Liver (tissue), 8 donors: ENCODE measurements at regions not wholly inside any gene's neighbourhood (a gene's known extent, or its start where the extent isn't known, plus 50 kb on each side); places are given as distances from the start of the nearest gene placed in this dataset.

Source experiments
- DNase-seq: peaks from one replicate; pipeline ENCODE4 v3.0.0-alpha.2; 2017; ENCODE audit warnings: low spot score
- H3K27ac ChIP-seq, 2 donors: one replicate each; pipeline ENCODE4 v1.7.0; 2013; ENCODE audit warnings: inconsistent platforms in 2 of 2, low read length in 2 of 2, control low read depth in 1 of 2, low read depth in 1 of 2, mild to moderate bottlenecking in 1 of 2
- H3K27me3 ChIP-seq, 4 donors: one replicate each; pipeline versions ENCODE4 v1.6.1 to v1.7.0; 2013; ENCODE audit warnings: low read length in 3 of 4, inconsistent platforms in 1 of 4, mild to moderate bottlenecking in 1 of 4, moderate library complexity in 1 of 4; ENCODE audit not compliant: control insufficient read depth in 4 of 4, insufficient read depth in 4 of 4
- H3K36me3 ChIP-seq, 4 donors: one replicate each; pipeline versions ENCODE4 v1.6.1 to v1.7.0; 2013; ENCODE audit warnings: low read length in 3 of 4, mild to moderate bottlenecking in 3 of 4, low read depth in 1 of 4, moderate library complexity in 1 of 4; ENCODE audit not compliant: control insufficient read depth in 4 of 4, insufficient read depth in 3 of 4
- H3K4me1 ChIP-seq, 4 donors: one replicate each; pipeline versions ENCODE4 v1.6.1 to v1.7.0; 2013; ENCODE audit warnings: low read length in 3 of 4, mild to moderate bottlenecking in 3 of 4, moderate library complexity in 1 of 4; ENCODE audit not compliant: control insufficient read depth in 4 of 4, insufficient read depth in 4 of 4
- H3K4me3 ChIP-seq, 3 donors: one replicate each; pipeline versions ENCODE4 v1.6.1 to v1.7.0; 2013; ENCODE audit warnings: low read length in 3 of 3, control low read depth in 1 of 3, low read depth in 1 of 3, mild to moderate bottlenecking in 1 of 3
- H3K9ac ChIP-seq, 2 donors: one replicate each; pipeline ENCODE4 v1.7.0; 2013; ENCODE audit warnings: low read length in 2 of 2, mild to moderate bottlenecking in 2 of 2, moderate library complexity in 2 of 2, control low read depth in 1 of 2, low read depth in 1 of 2
- H3K9me3 ChIP-seq, 4 donors: one replicate each; pipeline versions ENCODE4 v1.6.1 to v1.7.0; 2013; ENCODE audit warnings: low read length in 3 of 4; ENCODE audit not compliant: control insufficient read depth in 4 of 4
- FOXA1 ChIP-seq: IDR thresholded peaks from 2 replicates; pipeline ENCODE4 v1.6.1; 2016; ENCODE audit warnings: antibody characterized with exemption
- FOXA2 ChIP-seq: IDR thresholded peaks from 2 replicates; pipeline ENCODE4 v1.6.1; 2016; ENCODE audit warnings: antibody characterized with exemption
- GABPA ChIP-seq, 2 donors: IDR thresholded peaks in 1 of 2; conservative IDR thresholded peaks in 1 of 2; 2 replicates each; pipeline ENCODE4 v1.6.1; 2016; ENCODE audit warnings: antibody characterized with exemption in 2 of 2, mild to moderate bottlenecking in 1 of 2, moderate library complexity in 1 of 2
- HNF4A ChIP-seq, 2 donors: conservative IDR thresholded peaks; 2 replicates each; pipeline ENCODE4 v1.6.1; 2016; ENCODE audit warnings: antibody characterized with exemption in 2 of 2, mild to moderate bottlenecking in 2 of 2
- HNF4G ChIP-seq: IDR thresholded peaks from 2 replicates; pipeline ENCODE4 v1.6.1; 2016; ENCODE audit warnings: antibody characterized with exemption
- JUND ChIP-seq, 2 donors: IDR thresholded peaks; 2 replicates each; pipeline ENCODE4 v1.6.1; 2016; ENCODE audit warnings: antibody characterized with exemption in 2 of 2
- NR2F2 ChIP-seq: IDR thresholded peaks from 2 replicates; pipeline ENCODE4 v1.6.1; 2016; ENCODE audit warnings: antibody characterized with exemption
- RAD21 ChIP-seq, 2 donors: IDR thresholded peaks; 2 replicates each; pipeline ENCODE4 v1.6.1; 2016; ENCODE audit warnings: antibody characterized with exemption in 2 of 2, mild to moderate bottlenecking in 2 of 2
- RXRA ChIP-seq, 2 donors: IDR thresholded peaks; 2 replicates each; pipeline ENCODE4 v1.6.1; 2017 to 2018; ENCODE audit warnings: antibody characterized with exemption in 2 of 2, mild to moderate bottlenecking in 1 of 2
- SP1 ChIP-seq: IDR thresholded peaks from 2 replicates; pipeline ENCODE4 v1.6.1; 2018; ENCODE audit warnings: antibody characterized with exemption, mild to moderate bottlenecking
- TAF1 ChIP-seq: conservative IDR thresholded peaks from 2 replicates; pipeline ENCODE4 v1.6.1; 2016; ENCODE audit warnings: antibody characterized with exemption, mild to moderate bottlenecking
- YY1 ChIP-seq: IDR thresholded peaks from 2 replicates; pipeline ENCODE4 v1.6.1; 2016; ENCODE audit warnings: antibody characterized with exemption, mild to moderate bottlenecking
- WGBS: extraction: QIAGEN DNeasy Blood & Tissue Kit; methylation state at CpG from one replicate; pipeline ENCODE4 v1.1.7; 2013; 5-methylcytosine and 5-hydroxymethylcytosine counted together
- TF ChIP-seq, protein P1 (sequence below): IDR thresholded peaks from 2 replicates; pipeline ENCODE4 v1.6.1; 2016; ENCODE audit warnings: antibody characterized with exemption, mild to moderate bottlenecking
- TF ChIP-seq, protein P2 (sequence below): IDR thresholded peaks from 2 replicates; pipeline ENCODE4 v1.6.1; 2016; ENCODE audit warnings: antibody characterized with exemption
- TF ChIP-seq, protein P3 (sequence below): IDR thresholded peaks from 2 replicates; pipeline ENCODE4 v1.6.1; 2016; ENCODE audit warnings: antibody characterized with exemption
- TF ChIP-seq, protein P4 (sequence below): fragments of 150-350 bp; IDR thresholded peaks from 2 replicates; pipeline ENCODE4 v1.5.1; 2017; ENCODE audit warnings: improper control_type of control experiment, low read depth, low read length; ENCODE audit not compliant: missing input control
- TF ChIP-seq, protein P5 (sequence below): IDR thresholded peaks from 2 replicates; pipeline ENCODE4 v1.6.1; 2016; ENCODE audit warnings: antibody characterized with exemption
- donor health status: healthy.
- donor health status: healthy.
- donor health status: healthy.
- donor health status: healthy.
- donor health status: healthy.

DNA sequence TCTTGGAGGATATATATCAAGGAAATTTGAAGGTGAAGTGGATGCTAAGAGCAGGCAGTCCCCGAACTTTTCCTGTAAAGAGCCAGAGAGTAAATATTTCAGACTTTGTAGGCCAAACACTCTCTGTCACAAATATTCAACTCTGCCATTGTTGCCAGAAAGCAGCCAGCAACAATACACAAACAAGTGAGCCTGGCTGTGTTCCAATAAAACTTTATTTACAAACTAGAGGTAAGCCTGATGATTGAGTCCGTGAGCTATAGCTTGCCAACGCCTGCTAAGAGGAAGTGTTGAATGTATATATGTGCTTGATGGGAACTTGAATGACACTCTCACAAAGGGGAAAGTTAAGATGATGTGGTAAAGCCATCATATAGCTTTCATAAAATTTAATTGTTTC is 166.0 kb upstream of the PLN start:
- H3K27ac ChIP-seq: no peak overlapping the region
- H3K4me1 ChIP-seq: no peaks in the 10 kb centered on the region
- H3K9ac ChIP-seq: no peak overlapping the region
- 68% methylated on average over 3 of the region's 3 CpGs for WGBS
- TF ChIP-seq, protein P1, sequence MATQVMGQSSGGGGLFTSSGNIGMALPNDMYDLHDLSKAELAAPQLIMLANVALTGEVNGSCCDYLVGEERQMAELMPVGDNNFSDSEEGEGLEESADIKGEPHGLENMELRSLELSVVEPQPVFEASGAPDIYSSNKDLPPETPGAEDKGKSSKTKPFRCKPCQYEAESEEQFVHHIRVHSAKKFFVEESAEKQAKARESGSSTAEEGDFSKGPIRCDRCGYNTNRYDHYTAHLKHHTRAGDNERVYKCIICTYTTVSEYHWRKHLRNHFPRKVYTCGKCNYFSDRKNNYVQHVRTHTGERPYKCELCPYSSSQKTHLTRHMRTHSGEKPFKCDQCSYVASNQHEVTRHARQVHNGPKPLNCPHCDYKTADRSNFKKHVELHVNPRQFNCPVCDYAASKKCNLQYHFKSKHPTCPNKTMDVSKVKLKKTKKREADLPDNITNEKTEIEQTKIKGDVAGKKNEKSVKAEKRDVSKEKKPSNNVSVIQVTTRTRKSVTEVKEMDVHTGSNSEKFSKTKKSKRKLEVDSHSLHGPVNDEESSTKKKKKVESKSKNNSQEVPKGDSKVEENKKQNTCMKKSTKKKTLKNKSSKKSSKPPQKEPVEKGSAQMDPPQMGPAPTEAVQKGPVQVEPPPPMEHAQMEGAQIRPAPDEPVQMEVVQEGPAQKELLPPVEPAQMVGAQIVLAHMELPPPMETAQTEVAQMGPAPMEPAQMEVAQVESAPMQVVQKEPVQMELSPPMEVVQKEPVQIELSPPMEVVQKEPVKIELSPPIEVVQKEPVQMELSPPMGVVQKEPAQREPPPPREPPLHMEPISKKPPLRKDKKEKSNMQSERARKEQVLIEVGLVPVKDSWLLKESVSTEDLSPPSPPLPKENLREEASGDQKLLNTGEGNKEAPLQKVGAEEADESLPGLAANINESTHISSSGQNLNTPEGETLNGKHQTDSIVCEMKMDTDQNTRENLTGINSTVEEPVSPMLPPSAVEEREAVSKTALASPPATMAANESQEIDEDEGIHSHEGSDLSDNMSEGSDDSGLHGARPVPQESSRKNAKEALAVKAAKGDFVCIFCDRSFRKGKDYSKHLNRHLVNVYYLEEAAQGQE: no peak
- TF ChIP-seq RXRA (IDR thresholded peaks at IDR 0.05): no peak
- TF ChIP-seq, protein P2, sequence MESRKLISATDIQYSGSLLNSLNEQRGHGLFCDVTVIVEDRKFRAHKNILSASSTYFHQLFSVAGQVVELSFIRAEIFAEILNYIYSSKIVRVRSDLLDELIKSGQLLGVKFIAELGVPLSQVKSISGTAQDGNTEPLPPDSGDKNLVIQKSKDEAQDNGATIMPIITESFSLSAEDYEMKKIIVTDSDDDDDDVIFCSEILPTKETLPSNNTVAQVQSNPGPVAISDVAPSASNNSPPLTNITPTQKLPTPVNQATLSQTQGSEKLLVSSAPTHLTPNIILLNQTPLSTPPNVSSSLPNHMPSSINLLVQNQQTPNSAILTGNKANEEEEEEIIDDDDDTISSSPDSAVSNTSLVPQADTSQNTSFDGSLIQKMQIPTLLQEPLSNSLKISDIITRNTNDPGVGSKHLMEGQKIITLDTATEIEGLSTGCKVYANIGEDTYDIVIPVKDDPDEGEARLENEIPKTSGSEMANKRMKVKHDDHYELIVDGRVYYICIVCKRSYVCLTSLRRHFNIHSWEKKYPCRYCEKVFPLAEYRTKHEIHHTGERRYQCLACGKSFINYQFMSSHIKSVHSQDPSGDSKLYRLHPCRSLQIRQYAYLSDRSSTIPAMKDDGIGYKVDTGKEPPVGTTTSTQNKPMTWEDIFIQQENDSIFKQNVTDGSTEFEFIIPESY: no peak
- TF ChIP-seq HNF4A (conservative IDR thresholded peaks at IDR 0.05): no peak
- no peak for TF ChIP-seq HNF4G
- TF ChIP-seq, protein P3, sequence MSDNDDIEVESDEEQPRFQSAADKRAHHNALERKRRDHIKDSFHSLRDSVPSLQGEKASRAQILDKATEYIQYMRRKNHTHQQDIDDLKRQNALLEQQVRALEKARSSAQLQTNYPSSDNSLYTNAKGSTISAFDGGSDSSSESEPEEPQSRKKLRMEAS: no peak
- no peak for TF ChIP-seq FOXA2
- no peak for TF ChIP-seq YY1
- no peak for TF ChIP-seq NR2F2
- no peak for TF ChIP-seq JUND (IDR thresholded peaks at IDR 0.05)
- TF ChIP-seq GABPA (IDR thresholded peaks at IDR 0.05 in 1 of 2, conservative IDR thresholded peaks at IDR 0.05 in 1 of 2): no peak
- TF ChIP-seq, protein P4, sequence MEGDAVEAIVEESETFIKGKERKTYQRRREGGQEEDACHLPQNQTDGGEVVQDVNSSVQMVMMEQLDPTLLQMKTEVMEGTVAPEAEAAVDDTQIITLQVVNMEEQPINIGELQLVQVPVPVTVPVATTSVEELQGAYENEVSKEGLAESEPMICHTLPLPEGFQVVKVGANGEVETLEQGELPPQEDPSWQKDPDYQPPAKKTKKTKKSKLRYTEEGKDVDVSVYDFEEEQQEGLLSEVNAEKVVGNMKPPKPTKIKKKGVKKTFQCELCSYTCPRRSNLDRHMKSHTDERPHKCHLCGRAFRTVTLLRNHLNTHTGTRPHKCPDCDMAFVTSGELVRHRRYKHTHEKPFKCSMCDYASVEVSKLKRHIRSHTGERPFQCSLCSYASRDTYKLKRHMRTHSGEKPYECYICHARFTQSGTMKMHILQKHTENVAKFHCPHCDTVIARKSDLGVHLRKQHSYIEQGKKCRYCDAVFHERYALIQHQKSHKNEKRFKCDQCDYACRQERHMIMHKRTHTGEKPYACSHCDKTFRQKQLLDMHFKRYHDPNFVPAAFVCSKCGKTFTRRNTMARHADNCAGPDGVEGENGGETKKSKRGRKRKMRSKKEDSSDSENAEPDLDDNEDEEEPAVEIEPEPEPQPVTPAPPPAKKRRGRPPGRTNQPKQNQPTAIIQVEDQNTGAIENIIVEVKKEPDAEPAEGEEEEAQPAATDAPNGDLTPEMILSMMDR: no peak
- no peak for TF ChIP-seq FOXA1
- no peak for TF ChIP-seq SP1
- TF ChIP-seq, protein P5, sequence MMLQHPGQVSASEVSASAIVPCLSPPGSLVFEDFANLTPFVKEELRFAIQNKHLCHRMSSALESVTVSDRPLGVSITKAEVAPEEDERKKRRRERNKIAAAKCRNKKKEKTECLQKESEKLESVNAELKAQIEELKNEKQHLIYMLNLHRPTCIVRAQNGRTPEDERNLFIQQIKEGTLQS: no peak
- no peak for TF ChIP-seq TAF1
- H3K4me3 ChIP-seq: no peak overlapping the region
- H3K27me3 ChIP-seq: peaks cover 0 to 2% (median 0%) of the 10 kb centered on the region in 4 donors
- no peaks in the 10 kb centered on the region for H3K9me3 ChIP-seq
- H3K36me3 ChIP-seq: no peaks in the 10 kb centered on the region
- no peak for DNase-seq

DNA sequence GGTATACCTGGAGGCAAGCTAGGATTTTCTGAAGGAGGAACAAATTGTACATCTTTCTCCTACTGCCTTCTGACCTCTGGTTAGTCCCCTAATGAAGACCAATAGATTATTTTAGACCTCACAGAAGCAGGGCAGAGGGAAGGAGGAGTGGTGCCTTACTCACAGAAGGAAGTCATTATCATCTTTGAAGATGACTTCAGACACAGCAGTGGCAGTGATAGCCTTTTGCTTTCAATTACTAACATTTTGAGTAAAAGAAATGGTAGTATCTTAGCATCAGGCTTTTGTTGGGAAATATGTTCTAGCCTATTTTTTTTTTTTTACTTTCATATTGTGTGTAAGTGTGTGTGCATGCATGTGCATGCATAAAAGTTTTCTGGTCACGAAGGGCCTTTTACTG is 164.2 kb upstream of the PLN start:
- Histone ChIP-seq H3K36me3 (no peaks in the 10 kb centered on the region), H3K4me1 (no peaks in the 10 kb centered on the region), H3K27ac (no peak overlapping the region), H3K4me3 (no peak overlapping the region), H3K9ac (no peak overlapping the region), H3K9me3 (no peaks in the 10 kb centered on the region), H3K27me3 (peaks cover 0 to 2% (median 0%) of the 10 kb centered on the region in 4 donors)
- WGBS: 93% methylated on average over 1 of the region's 1 CpG
- no peak for DNase-seq
- TF ChIP-seq SP1: no peak
- TF ChIP-seq, protein P5: no peak
- no peak for TF ChIP-seq GABPA (IDR thresholded peaks at IDR 0.05 in 1 of 2, conservative IDR thresholded peaks at IDR 0.05 in 1 of 2)
- no peak for TF ChIP-seq HNF4A (conservative IDR thresholded peaks at IDR 0.05)
- TF ChIP-seq TAF1: no peak
- TF ChIP-seq, protein P4: no peak
- TF ChIP-seq, protein P2: no peak
- TF ChIP-seq HNF4G: no peak
- TF ChIP-seq YY1: no peak
- TF ChIP-seq, protein P3: no peak
- no peak for TF ChIP-seq RXRA (IDR thresholded peaks at IDR 0.05)
- TF ChIP-seq RAD21 (IDR thresholded peaks at IDR 0.05): no peak
- TF ChIP-seq FOXA2: no peak
- TF ChIP-seq JUND (IDR thresholded peaks at IDR 0.05): no peak
